Spinal cord (tissue), 9 donors: ENCODE measurements at regions not wholly inside any gene's neighbourhood (a gene's known extent, or its start where the extent isn't known, plus 50 kb on each side); places are given as distances from the start of the nearest gene placed in this dataset.

Experiments used
- DNase-seq, 6 donors: peaks; one replicate each; pipeline versions ENCODE4 v3.0.0 to v3.0.0-alpha.2; 2013 to 2015; ENCODE audit warnings: low spot score in 6 of 6, low read depth in 4 of 6
- H3K27ac ChIP-seq: one replicate; pipeline ENCODE4 v1.5.1; 2013; ENCODE audit warnings: low read depth, low read length, control low read depth
- H3K27me3 ChIP-seq: one replicate; pipeline ENCODE4 v1.6.1; 2013; ENCODE audit warnings: low read length; ENCODE audit not compliant: control insufficient read depth, insufficient read depth
- H3K36me3 ChIP-seq: one replicate; pipeline ENCODE4 v1.6.1; 2013; ENCODE audit warnings: low read length; ENCODE audit not compliant: control insufficient read depth, insufficient read depth
- H3K4me1 ChIP-seq: one replicate; pipeline ENCODE4 v1.6.1; 2013; ENCODE audit warnings: low read length; ENCODE audit not compliant: control insufficient read depth, insufficient read depth
- H3K4me3 ChIP-seq: one replicate; pipeline ENCODE4 v1.5.1; 2013; ENCODE audit warnings: low read depth, low read length, control low read depth
- H3K9me3 ChIP-seq: one replicate; pipeline ENCODE4 v1.6.1; 2013; ENCODE audit warnings: low read length; ENCODE audit not compliant: control insufficient read depth, insufficient read depth
- WGBS: methylation state at CpG from one replicate; pipeline ENCODE4 v1.1.5; 2013; ENCODE audit warnings: missing lambda C conversion rate; ENCODE audit not compliant: insufficient coverage; 5-methylcytosine and 5-hydroxymethylcytosine counted together
- donor health status: healthy.

DNA sequence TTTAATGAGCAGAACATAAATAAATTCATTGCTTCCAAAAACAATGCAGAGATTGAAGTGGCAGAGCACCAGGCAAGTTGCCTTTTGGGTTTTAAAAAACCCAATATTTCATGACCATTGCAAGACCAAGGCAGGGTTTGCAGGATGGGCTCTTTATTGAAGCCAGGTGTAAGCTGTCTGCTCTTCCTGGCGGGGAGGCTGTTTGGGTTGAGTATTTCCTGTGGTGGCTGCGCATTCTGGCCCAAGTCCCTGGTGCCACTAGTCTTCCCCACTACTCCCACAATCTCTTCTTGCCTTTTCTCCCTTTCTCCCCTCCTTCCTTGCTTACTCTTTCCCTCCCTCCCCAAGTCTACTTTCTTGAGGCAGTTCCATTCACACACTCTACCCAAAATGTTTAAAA lies 116.4 kb downstream of the AKAP11 start:
- no peaks in the 10 kb centered on the region for H3K36me3 ChIP-seq
- no peaks in the 10 kb centered on the region for H3K27me3 ChIP-seq
- H3K4me3 ChIP-seq, result no peak overlapping the region
- no peaks in the 10 kb centered on the region for H3K4me1 ChIP-seq
- H3K27ac ChIP-seq, result no peak overlapping the region
- 83% methylated on average over 1 of the region's 2 CpGs for WGBS
- H3K9me3 ChIP-seq, result no peaks in the 10 kb centered on the region
- no peak for DNase-seq

DNA sequence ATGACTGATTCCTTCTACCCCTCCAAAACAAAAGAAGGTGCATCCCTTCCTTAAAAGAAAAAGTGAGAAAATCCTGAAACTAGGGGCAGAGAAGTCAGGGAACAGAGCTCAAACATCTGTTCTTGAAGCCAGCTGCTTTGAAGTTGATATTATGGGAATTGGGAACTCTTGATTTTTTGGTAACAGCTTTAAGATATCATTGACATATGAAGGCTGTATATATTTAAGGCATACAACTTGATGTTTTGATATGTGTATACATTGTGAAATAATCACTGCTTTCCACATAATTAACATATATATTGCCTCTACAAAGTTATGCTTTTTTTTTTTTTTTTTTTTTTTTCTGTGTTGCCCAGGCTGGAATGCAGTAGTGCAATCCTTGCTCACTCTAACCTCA lies 117.1 kb downstream of the AKAP11 start:
- no peak overlapping the region for H3K4me3 ChIP-seq
- no peaks in the 10 kb centered on the region for H3K36me3 ChIP-seq
- no peaks in the 10 kb centered on the region for H3K4me1 ChIP-seq
- no peak for DNase-seq
- H3K27ac ChIP-seq, result no peak overlapping the region
- H3K27me3 ChIP-seq, result no peaks in the 10 kb centered on the region
- no peaks in the 10 kb centered on the region for H3K9me3 ChIP-seq

- H3K4me3 ChIP-seq, result no peak overlapping the region
These were observed 120.2 kb downstream of the AKAP11 start for GRCh38 chr13:42392180-42392579.

DNA sequence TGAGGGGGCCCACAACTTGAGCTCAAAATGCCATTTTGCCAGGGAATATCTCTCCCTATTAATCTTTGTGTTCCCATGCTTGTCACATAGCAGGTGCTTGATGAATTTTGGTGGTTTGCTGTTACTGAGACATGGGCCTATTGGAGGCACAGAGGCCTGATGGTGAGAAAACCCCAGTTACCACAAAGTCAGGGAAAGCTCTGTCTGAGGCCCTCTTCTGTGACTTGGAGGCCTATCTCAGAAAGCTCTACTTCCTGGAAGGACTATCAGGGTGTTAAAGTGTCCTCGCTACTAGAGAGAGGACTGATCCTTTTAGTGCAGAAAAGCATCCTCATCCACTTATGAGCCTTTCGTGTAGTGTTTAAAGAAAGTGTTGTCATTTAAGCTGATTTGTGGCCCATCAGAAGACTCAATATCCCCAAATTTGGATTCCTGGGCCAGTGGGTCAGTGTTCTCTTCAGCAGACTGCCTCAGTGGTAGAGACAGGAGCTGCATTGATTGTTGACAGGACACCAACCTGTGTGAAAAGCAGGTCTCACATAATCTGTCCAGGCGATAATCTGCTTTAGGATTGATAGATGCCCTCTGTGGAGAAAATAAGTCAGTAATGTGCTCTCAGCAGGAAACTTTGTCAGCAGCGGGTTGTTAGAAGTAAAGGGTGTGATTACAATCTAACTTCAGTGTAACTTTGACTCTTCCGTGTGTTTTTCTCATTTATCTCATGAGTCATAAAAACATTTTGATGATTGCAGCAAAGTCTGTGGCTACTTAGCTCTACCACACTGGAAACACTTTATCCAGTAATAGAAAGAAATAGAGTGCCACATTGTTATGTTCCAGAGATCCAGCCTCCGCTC lies 121.0 kb downstream of the AKAP11 start:
- no peaks in the 10 kb centered on the region for H3K9me3 ChIP-seq
- no peaks in the 10 kb centered on the region for H3K4me1 ChIP-seq
- DNase-seq, result no peak
- no peak overlapping the region for H3K4me3 ChIP-seq
- no peaks in the 10 kb centered on the region for H3K27me3 ChIP-seq
- H3K27ac ChIP-seq, result no peak overlapping the region
- no peaks in the 10 kb centered on the region for H3K36me3 ChIP-seq
- 100% methylated on average over 1 of the region's 6 CpGs for WGBS

More at GRCh38 chr13:42392180-42392579, 120.2 kb downstream of the AKAP11 start:
- Histone ChIP-seq H3K36me3 (no peaks in the 10 kb centered on the region), H3K27me3 (no peaks in the 10 kb centered on the region), H3K27ac (no peak overlapping the region), H3K9me3 (no peaks in the 10 kb centered on the region), H3K4me1 (no peaks in the 10 kb centered on the region)
- 75% methylated on average over 1 of the region's 1 CpG for WGBS
- DNase-seq, result no peak

DNA sequence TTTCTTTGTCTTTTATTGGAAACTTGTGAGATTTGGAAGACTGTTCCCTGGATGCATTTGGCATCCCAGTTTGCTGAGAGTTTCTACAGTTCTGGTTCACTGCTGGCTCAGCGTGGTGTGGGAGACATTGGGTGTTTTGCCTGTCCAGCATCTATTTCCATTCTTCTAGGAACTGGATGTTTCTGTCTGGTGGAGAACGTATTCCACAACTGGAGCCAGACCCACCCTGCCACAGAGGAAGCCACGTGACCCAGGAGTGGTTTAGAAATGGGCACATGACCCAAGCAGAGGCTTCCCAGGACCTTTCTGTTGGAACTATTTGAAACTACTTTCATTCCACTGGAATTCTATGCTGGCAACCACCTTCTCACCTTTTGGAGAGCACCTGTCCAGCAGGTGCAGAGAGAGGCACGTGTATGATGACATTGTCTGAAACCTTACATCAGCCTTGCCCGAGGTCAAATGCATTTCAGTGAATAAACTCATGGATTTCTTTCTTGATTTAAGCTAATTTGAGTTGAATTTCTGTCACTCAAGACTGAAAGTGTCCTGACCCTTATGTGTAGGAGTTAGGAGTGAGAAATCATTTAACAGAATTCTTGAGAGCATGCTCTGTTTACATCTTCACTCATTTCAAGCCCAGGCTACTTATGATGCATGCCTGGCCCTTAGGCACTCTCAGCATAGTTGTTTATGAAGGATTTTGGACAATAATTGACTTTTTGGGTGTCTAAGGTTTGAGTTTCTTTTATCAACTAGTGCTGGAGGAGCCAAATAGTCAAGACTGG lies 121.8 kb downstream of the AKAP11 start:
- WGBS, result 91% methylated on average over 4 of the region's 5 CpGs
- H3K4me3 ChIP-seq, result no peak overlapping the region
- no peaks in the 10 kb centered on the region for H3K4me1 ChIP-seq
- no peaks in the 10 kb centered on the region for H3K27me3 ChIP-seq
- DNase-seq, result no peak
- no peak overlapping the region for H3K27ac ChIP-seq
- no peaks in the 10 kb centered on the region for H3K36me3 ChIP-seq
- H3K9me3 ChIP-seq, result no peaks in the 10 kb centered on the region

DNA sequence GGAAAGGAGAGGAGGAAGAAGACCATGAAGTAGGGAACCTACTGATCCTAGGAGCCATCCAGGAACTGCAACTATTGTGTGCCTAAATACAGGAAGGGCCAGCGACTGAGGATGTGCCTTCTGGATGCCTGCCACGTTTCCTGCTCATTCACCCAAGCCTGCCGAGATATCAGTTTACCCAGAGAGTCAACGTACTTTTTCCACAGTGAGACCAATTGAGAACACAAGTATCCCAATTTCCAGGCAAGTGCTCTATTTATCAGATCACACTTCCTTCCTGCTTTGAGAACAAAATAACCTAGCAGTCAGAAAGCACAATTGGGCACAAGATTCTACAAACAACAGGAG lies 122.4 kb downstream of the AKAP11 start:
- no peaks in the 10 kb centered on the region for H3K36me3 ChIP-seq
- H3K27me3 ChIP-seq, result no peaks in the 10 kb centered on the region
- H3K4me3 ChIP-seq, result no peak overlapping the region
- no peaks in the 10 kb centered on the region for H3K9me3 ChIP-seq
- H3K27ac ChIP-seq, result no peak overlapping the region
- no peak for DNase-seq
- H3K4me1 ChIP-seq, result no peaks in the 10 kb centered on the region
- WGBS, result 91% methylated on average over 4 of the region's 4 CpGs

GRCh38 chr13:42394711-42395085 lies 122.7 kb downstream of the AKAP11 start:
- 91% methylated on average over 2 of the region's 2 CpGs for WGBS
- H3K36me3 ChIP-seq, result no peaks in the 10 kb centered on the region
- no peak overlapping the region for H3K27ac ChIP-seq
- H3K9me3 ChIP-seq, result no peaks in the 10 kb centered on the region
- no peak for DNase-seq
- H3K27me3 ChIP-seq, result no peaks in the 10 kb centered on the region
- no peak overlapping the region for H3K4me3 ChIP-seq
- no peaks in the 10 kb centered on the region for H3K4me1 ChIP-seq

DNA sequence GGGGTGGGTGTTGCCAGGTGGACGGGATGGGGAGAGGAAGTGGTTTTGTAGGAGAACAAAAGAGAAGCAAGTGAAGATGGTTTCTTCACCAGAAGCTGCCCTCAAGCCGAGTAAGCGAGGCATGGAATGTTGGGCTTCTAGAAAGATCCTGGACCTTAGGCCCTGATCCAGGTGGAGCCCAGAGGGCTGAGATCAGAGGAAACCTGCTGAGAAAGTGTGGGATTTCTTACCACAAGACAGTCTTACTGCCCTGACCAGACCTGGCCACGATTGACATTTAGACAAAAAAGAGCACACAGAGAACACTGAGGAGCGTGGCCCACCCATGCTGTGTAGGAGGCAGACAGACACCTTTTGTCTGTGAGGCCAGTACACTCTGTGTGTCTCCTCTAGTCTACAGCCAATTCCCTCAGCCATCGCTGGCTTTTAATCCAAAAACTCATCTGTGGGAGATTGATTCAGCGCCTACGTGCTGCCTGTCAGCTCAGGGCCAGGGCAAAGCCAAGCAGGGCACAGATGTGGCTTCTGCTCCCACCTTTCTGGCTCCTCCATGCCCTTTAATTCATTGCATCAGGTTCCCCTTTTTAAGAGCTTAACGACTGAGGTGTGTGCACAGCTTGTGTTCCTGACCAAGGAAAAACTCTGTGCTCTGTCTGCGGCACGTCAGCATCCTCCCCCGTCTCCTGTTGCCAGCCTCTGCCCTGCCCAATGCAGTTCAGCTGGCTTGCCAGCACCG lies 123.3 kb downstream of the AKAP11 start:
- 75% methylated on average over 12 of the region's 13 CpGs for WGBS

GRCh38 chr13:42396501-42396900 lies 124.5 kb downstream of the AKAP11 start:
- H3K27ac ChIP-seq, result no peak overlapping the region
- no peaks in the 10 kb centered on the region for H3K36me3 ChIP-seq
- H3K4me1 ChIP-seq, result no peaks in the 10 kb centered on the region
- WGBS, result 90% methylated on average over 5 of the region's 9 CpGs
- H3K27me3 ChIP-seq, result no peaks in the 10 kb centered on the region
- no peaks in the 10 kb centered on the region for H3K9me3 ChIP-seq
- no peak overlapping the region for H3K4me3 ChIP-seq
- no peak for DNase-seq

More for the DNA sequence above, 123.3 kb downstream of the AKAP11 start:
- no peaks in the 10 kb centered on the region for H3K36me3 ChIP-seq
- H3K27ac ChIP-seq, result no peak overlapping the region
- no peaks in the 10 kb centered on the region for H3K9me3 ChIP-seq
- H3K4me1 ChIP-seq, result no peaks in the 10 kb centered on the region
- DNase-seq, result no peak
- H3K4me3 ChIP-seq, result no peak overlapping the region
- no peaks in the 10 kb centered on the region for H3K27me3 ChIP-seq
